Colonic mucosa (tissue), 4 donors: ENCODE measurements at regions not wholly inside any gene's neighbourhood (a gene's known extent, or its start where the extent isn't known, plus 50 kb on each side); places are given as distances from the start of the nearest gene placed in this dataset.

Experiments
- DNase-seq: peaks from one replicate; pipeline ENCODE4 v3.0.0-alpha.2; 2020
- H3K27ac ChIP-seq: fragments of 200-600 bp; one replicate; pipeline ENCODE4 v1.8.0; 2021
- H3K27me3 ChIP-seq: fragments of 200-600 bp; one replicate; pipeline ENCODE4 v1.8.0; 2021
- H3K36me3 ChIP-seq: fragments of 200-600 bp; one replicate; pipeline ENCODE4 v1.8.0; 2021
- H3K4me1 ChIP-seq: fragments of 200-600 bp; one replicate; pipeline ENCODE4 v1.8.0; 2021; ENCODE audit warnings: mild to moderate bottlenecking
- H3K4me3 ChIP-seq: fragments of 200-600 bp; one replicate; pipeline ENCODE4 v1.8.0; 2021
- H3K9ac ChIP-seq, 2 donors: one replicate each; pipeline ENCODE4 v1.7.0; 2013; ENCODE audit warnings: control low read depth in 2 of 2, low read depth in 2 of 2, low read length in 2 of 2
- H3K9me3 ChIP-seq: fragments of 200-600 bp; one replicate; pipeline ENCODE4 v1.8.0; 2021
- CTCF ChIP-seq: fragments of 200-600 bp; IDR thresholded peaks from one replicate; pipeline ENCODE4 v1.8.0; 2022; ENCODE audit warnings: antibody characterized with exemption, mild to moderate bottlenecking
- intact Hi-C: fragments of 100-400 bp; cut with DNase I; formaldehyde crosslinking; loops from one replicate; pipeline ENCODE4 v1.14.1; 2022
- donor health status: healthy.
- donor health status: DM: no; HTN: no; CAD: no.
- donor health status: DM: no; HTN: no; CAD: no.

GRCh38 chr7:41544241-41544640 lies 158.6 kb downstream of the INHBA start:
- H3K27me3 ChIP-seq, result no peaks in the 10 kb centered on the region
- intact Hi-C loops, result no loop called here

GRCh38 chr7:41540601-41541000 lies 162.3 kb downstream of the INHBA start:
- H3K9me3 ChIP-seq, result no peaks in the 10 kb centered on the region
- H3K27me3 ChIP-seq, result no peaks in the 10 kb centered on the region
- H3K4me1 ChIP-seq, result no peaks in the 10 kb centered on the region
- no peak overlapping the region for H3K27ac ChIP-seq
- no peaks in the 10 kb centered on the region for H3K36me3 ChIP-seq
- H3K9ac ChIP-seq, result no peak overlapping the region
- intact Hi-C loops, result no loop called here
- H3K4me3 ChIP-seq, result no peak overlapping the region
- DNase-seq, result no peak
- no peak for TF ChIP-seq CTCF

More at GRCh38 chr7:41544241-41544640, 158.6 kb downstream of the INHBA start:
- Histone ChIP-seq H3K9ac (no peak overlapping the region), H3K9me3 (no peaks in the 10 kb centered on the region), H3K36me3 (no peaks in the 10 kb centered on the region), H3K4me1 (no peaks in the 10 kb centered on the region), H3K4me3 (no peak overlapping the region), H3K27ac (no peak overlapping the region)
- no peak for DNase-seq
- no peak for TF ChIP-seq CTCF

DNA sequence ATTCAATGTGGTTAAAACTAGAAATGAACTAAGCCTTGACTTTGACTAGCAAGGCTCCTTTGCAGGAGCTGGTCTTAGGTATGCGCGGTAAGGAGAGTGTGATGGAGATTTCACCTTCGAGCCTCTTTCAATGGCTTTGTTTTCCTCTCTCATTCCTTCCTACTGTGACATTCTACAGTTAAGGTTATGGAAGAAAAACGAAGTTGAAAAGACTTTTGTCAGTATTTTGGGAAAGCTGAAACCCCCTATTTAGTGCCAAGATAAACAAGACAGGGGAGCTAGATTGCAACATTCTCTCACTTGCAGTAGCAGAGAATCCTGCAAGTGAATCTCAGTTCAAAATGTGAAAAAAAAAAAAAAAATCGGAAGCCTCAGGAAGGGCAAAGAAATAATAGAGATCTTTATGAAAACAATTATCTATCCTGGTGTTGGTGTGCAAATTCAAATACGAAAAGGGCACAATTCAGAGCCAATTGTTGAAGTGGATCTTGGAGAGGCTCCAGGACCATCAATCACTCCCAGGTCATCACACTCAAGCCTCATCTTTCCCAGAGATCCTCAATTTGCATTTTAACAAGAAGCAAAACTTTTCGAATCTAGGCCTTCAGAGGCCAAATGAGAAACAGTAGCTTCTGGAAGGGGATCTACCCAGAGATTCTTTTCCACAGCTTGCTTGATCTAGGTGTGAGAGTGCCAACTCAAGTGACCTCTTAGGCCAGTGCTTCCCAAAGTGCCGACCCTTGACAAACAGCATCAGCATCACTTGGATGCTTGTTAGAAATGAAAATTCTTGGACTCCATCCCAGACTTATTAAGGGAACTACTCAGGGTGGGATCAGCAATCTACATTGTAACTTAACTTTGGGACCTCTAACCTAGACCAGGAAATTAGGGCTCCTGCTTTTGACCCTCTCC lies 163.8 kb downstream of the INHBA start:
- Histone ChIP-seq H3K36me3 (no peaks in the 10 kb centered on the region), H3K9ac (no peak overlapping the region), H3K27ac (no peak overlapping the region), H3K4me3 (no peak overlapping the region), H3K4me1 (no peaks in the 10 kb centered on the region), H3K27me3 (no peaks in the 10 kb centered on the region), H3K9me3 (no peaks in the 10 kb centered on the region)
- no peak for TF ChIP-seq CTCF
- DNase-seq, result no peak
- intact Hi-C loops, result no loop called here

- Histone ChIP-seq H3K36me3 (no peaks in the 10 kb centered on the region), H3K4me3 (no peak overlapping the region), H3K9ac (no peak overlapping the region), H3K27me3 (no peaks in the 10 kb centered on the region), H3K9me3 (no peaks in the 10 kb centered on the region), H3K27ac (no peak overlapping the region), H3K4me1 (no peaks in the 10 kb centered on the region)
- DNase-seq, result no peak
- TF ChIP-seq CTCF, result no peak
- intact Hi-C loops, result no loop called here
These were observed 165.8 kb downstream of the INHBA start for GRCh38 chr7:41536873-41537665.

- H3K9me3 ChIP-seq, result no peaks in the 10 kb centered on the region
- H3K36me3 ChIP-seq, result no peaks in the 10 kb centered on the region
- H3K4me1 ChIP-seq, result no peaks in the 10 kb centered on the region
- TF ChIP-seq CTCF, result no peak
- H3K9ac ChIP-seq, result no peak overlapping the region
- no peak overlapping the region for H3K27ac ChIP-seq
- intact Hi-C loops, result no loop called here
- no peaks in the 10 kb centered on the region for H3K27me3 ChIP-seq
- no peak overlapping the region for H3K4me3 ChIP-seq
- DNase-seq, result no peak
These were observed 166.6 kb downstream of the INHBA start for GRCh38 chr7:41536122-41536872.
